ENCODE measurements at regions not wholly inside any gene's neighbourhood (a gene's known extent, or its start where the extent isn't known, plus 50 kb on each side); places are given as distances from the start of the nearest gene placed in this dataset.

GRCh38 chr2:128797937-128798336 lies 479.3 kb upstream of the HS6ST1 start:
- Histone ChIP-seq H2AFZ (ENCODE audit: low read length) (peak overlapping the region; percentile 34), H3K9ac (ENCODE audit: low read length) (peak overlapping the region; percentile 19; the same call in 1 of the 2 replicates), H4K20me1 (ENCODE audit: insufficient read depth, low read length) (no peaks in the 10 kb centered on the region), H3K27me3 (replicated peaks; ENCODE audit: insufficient read depth, low read length) (no peaks in the 10 kb centered on the region), H3K9me3 (replicated peaks; ENCODE audit: insufficient read depth, low read length) (no peaks in the 10 kb centered on the region), H3K9me2 (replicated peaks; ENCODE audit: insufficient read depth, low read length) (no peaks in the 10 kb centered on the region), H3K79me2 (ENCODE audit: low read length) (no peaks in the 10 kb centered on the region), H3F3A (ENCODE audit: insufficient read depth, low read length) (peaks cover 6% of the 10 kb centered on the region; the same call in 1 of the 2 replicates), H3K4me1 (ENCODE audit: low read length) (peaks cover 20% of the 10 kb centered on the region), H3K4me3 (ENCODE audit: low read length) (peak overlapping the region; percentile 18), H3K27ac (ENCODE audit: low read length) (peak overlapping the region; percentile 73), H3K4me2 (ENCODE audit: low read depth, low read length) (peak overlapping the region; percentile 62), H3K36me3 (replicated peaks; ENCODE audit: insufficient read depth, low read length) (no peaks in the 10 kb centered on the region)
- peak; percentile 82 for DNase-seq
- no peak for TF ChIP-seq EZH2 (optimal IDR thresholded peaks at IDR 0.05; ENCODE audit: low read depth, low read length)
- no peak for TF ChIP-seq EZH2phosphoT487 (IDR thresholded peaks at IDR 0.05; ENCODE audit: low read length)
- TF ChIP-seq CTCF (IDR thresholded peaks at IDR 0.05; ENCODE audit: low read length) = no peak

GRCh38 chr2:128798502-128799283 lies 480.0 kb upstream of the HS6ST1 start:
- H4K20me1 ChIP-seq (ENCODE audit: insufficient read depth, low read length) = no peaks in the 10 kb centered on the region
- H3K4me2 ChIP-seq (ENCODE audit: low read depth, low read length) = peak overlapping the region; percentile 62
- no peaks in the 10 kb centered on the region for H3K79me2 ChIP-seq (ENCODE audit: low read length)
- no peaks in the 10 kb centered on the region for H3K27me3 ChIP-seq (replicated peaks; ENCODE audit: insufficient read depth, low read length)
- no peaks in the 10 kb centered on the region for H3K9me3 ChIP-seq (replicated peaks; ENCODE audit: insufficient read depth, low read length)
- no peaks in the 10 kb centered on the region for H3K36me3 ChIP-seq (replicated peaks; ENCODE audit: insufficient read depth, low read length)
- H3K27ac ChIP-seq (ENCODE audit: low read length) = peak overlapping the region; percentile 73
- peaks cover 20% of the 10 kb centered on the region for H3K4me1 ChIP-seq (ENCODE audit: low read length)
- H3K9me2 ChIP-seq (replicated peaks; ENCODE audit: insufficient read depth, low read length) = no peaks in the 10 kb centered on the region
- TF ChIP-seq EZH2 (optimal IDR thresholded peaks at IDR 0.05; ENCODE audit: low read depth, low read length) (no peak), EZH2phosphoT487 (IDR thresholded peaks at IDR 0.05; ENCODE audit: low read length) (no peak), CTCF (IDR thresholded peaks at IDR 0.05; ENCODE audit: low read length) (no peak)
- peak overlapping the region; percentile 34 for H2AFZ ChIP-seq (ENCODE audit: low read length)
- peak overlapping the region; percentile 18 for H3K4me3 ChIP-seq (ENCODE audit: low read length)
- H3K9ac ChIP-seq (ENCODE audit: low read length) = peak overlapping the region; percentile 19; the same call in 1 of the 2 replicates
- peak; percentile 52 for DNase-seq
- H3F3A ChIP-seq (ENCODE audit: insufficient read depth, low read length) = peaks cover 6% of the 10 kb centered on the region; the same call in 1 of the 2 replicates

- Histone ChIP-seq H3K4me2 (ENCODE audit: low read depth, low read length) (peak overlapping the region; percentile 62; the same call in 1 of the 2 replicates), H3K79me2 (ENCODE audit: low read length) (no peaks in the 10 kb centered on the region), H3K36me3 (replicated peaks; ENCODE audit: insufficient read depth, low read length) (no peaks in the 10 kb centered on the region), H3K9ac (ENCODE audit: low read length) (no peak overlapping the region), H3F3A (ENCODE audit: insufficient read depth, low read length) (peaks cover 6% of the 10 kb centered on the region; the same call in 1 of the 2 replicates), H2AFZ (ENCODE audit: low read length) (no peak overlapping the region), H3K4me1 (ENCODE audit: low read length) (peaks cover 20% of the 10 kb centered on the region), H3K9me3 (replicated peaks; ENCODE audit: insufficient read depth, low read length) (no peaks in the 10 kb centered on the region), H3K4me3 (ENCODE audit: low read length) (no peak overlapping the region), H3K9me2 (replicated peaks; ENCODE audit: insufficient read depth, low read length) (no peaks in the 10 kb centered on the region), H3K27ac (ENCODE audit: low read length) (peak overlapping the region; percentile 73; the same call in 1 of the 2 replicates), H4K20me1 (ENCODE audit: insufficient read depth, low read length) (no peaks in the 10 kb centered on the region), H3K27me3 (replicated peaks; ENCODE audit: insufficient read depth, low read length) (no peaks in the 10 kb centered on the region)
- TF ChIP-seq EZH2phosphoT487 (IDR thresholded peaks at IDR 0.05; ENCODE audit: low read length) (no peak), CTCF (IDR thresholded peaks at IDR 0.05; ENCODE audit: low read length) (no peak), EZH2 (optimal IDR thresholded peaks at IDR 0.05; ENCODE audit: low read depth, low read length) (no peak)
- no peak for DNase-seq
Measured at GRCh38 chr2:128799284-128799552, 480.6 kb upstream of the HS6ST1 start.
